ENCODE measurements at regions not wholly inside any gene's neighbourhood (a gene's known extent, or its start where the extent isn't known, plus 50 kb on each side); places are given as distances from the start of the nearest gene placed in this dataset.

- DNase-seq (ENCODE audit: low spot score in 2 of 2): peak in 1 of 2 donors; percentile 10
- TF ChIP-seq CTCF (IDR thresholded peaks at IDR 0.05): no peak
- 67 to 71% methylated on average over 3 of the region's 3 CpGs for WGBS, 2 donors
- H3K4me3 ChIP-seq (ENCODE audit: low read depth, poor library complexity, severe bottlenecking): no peak overlapping the region
- intact Hi-C loops (cut with DNase I; ENCODE audit: low total_unique reads): no loop called here
These were observed 266.3 kb upstream of the NSMCE3 start for GRCh38 chr15:29535952-29536351.

DNA sequence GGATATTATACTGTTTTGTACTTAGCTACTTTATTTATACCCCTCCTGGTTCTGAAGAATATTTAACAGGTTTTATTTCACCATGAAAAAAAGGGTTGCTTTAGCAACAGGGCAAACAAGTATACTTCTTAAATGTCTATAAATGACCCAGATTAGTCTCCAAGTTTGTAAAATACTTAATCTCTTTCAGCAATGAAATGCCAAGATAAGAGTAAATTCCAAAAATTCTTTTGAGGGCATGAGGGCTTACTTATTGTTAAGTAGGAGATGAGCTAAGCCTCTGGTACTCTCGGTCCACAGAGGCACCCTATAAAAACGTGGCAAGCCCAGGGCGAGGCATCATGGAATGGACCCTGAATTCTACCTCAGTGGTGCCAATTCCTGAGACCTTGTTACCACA lies 264.8 kb upstream of the NSMCE3 start:
- H3K4me3 ChIP-seq (ENCODE audit: low read depth, poor library complexity, severe bottlenecking): no peak overlapping the region
- TF ChIP-seq CTCF (IDR thresholded peaks at IDR 0.05) (no peak), POLR2A (IDR thresholded peaks at IDR 0.05) (no peak)
- peak in 1 of 2 donors; percentile 25 for DNase-seq (ENCODE audit: low spot score in 2 of 2)
- intact Hi-C loops (cut with DNase I; ENCODE audit: low total_unique reads): no loop called here
- WGBS, 2 donors: 55 to 56% methylated on average over 3 of the region's 3 CpGs

- H3K4me3 ChIP-seq (ENCODE audit: low read depth, poor library complexity, severe bottlenecking): no peak overlapping the region
- DNase-seq (ENCODE audit: low spot score in 2 of 2): peak in 1 of 2 donors; percentile 25
- intact Hi-C loops (cut with DNase I; ENCODE audit: low total_unique reads): no loop called here
- TF ChIP-seq CTCF (IDR thresholded peaks at IDR 0.05): no peak
- no peak for TF ChIP-seq POLR2A (IDR thresholded peaks at IDR 0.05)
- WGBS, 2 donors: 29 to 67% methylated on average over 5 of the region's 5 CpGs
These were observed 264.0 kb upstream of the NSMCE3 start for GRCh38 chr15:29533647-29534046.

DNA sequence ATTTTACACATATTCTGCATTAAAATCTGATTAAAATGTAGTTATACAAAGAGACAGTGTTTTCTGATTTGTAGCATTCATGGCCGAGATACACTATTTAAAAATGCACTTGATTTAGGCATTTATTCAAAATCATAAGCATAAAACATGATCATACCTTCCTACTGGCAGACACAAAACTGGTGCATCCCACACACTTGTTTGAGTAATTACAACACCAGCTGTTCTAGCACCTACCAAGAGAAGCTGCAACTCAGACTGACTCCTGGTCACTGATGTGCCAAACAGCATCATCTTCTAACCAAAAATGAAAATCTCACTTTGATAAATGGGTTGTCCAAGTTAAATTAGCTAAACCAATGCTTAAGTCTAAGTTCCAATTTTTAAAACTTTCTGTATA lies 262.7 kb upstream of the NSMCE3 start:
- no peak for DNase-seq (ENCODE audit: low spot score in 2 of 2)
- 79 to 83% methylated on average over 1 of the region's 1 CpG for WGBS, 2 donors
- H3K4me3 ChIP-seq (ENCODE audit: low read depth, poor library complexity, severe bottlenecking): no peak overlapping the region
- intact Hi-C loops (cut with DNase I; ENCODE audit: low total_unique reads): no loop called here
- TF ChIP-seq POLR2A (IDR thresholded peaks at IDR 0.05) (no peak), CTCF (IDR thresholded peaks at IDR 0.05) (no peak)

GRCh38 chr15:29530966-29531365 lies 261.3 kb upstream of the NSMCE3 start:
- no peak for TF ChIP-seq POLR2A (IDR thresholded peaks at IDR 0.05)
- TF ChIP-seq CTCF (IDR thresholded peaks at IDR 0.05): no peak
- DNase-seq (ENCODE audit: low spot score in 2 of 2): peak in 1 of 2 donors; percentile 65
- WGBS, 2 donors: 83 to 87% methylated on average over 9 of the region's 9 CpGs
- no peak overlapping the region for H3K4me3 ChIP-seq (ENCODE audit: low read depth, poor library complexity, severe bottlenecking)
- intact Hi-C loops (cut with DNase I; ENCODE audit: low total_unique reads): no loop called here

- intact Hi-C loops (cut with DNase I; ENCODE audit: low total_unique reads): no loop called here
- no peak for DNase-seq (ENCODE audit: low spot score in 2 of 2)
- TF ChIP-seq CTCF (IDR thresholded peaks at IDR 0.05) (no peak), POLR2A (IDR thresholded peaks at IDR 0.05) (no peak)
- WGBS, 2 donors: 84 to 89% methylated on average over 3 of the region's 3 CpGs
- no peak overlapping the region for H3K4me3 ChIP-seq (ENCODE audit: low read depth, poor library complexity, severe bottlenecking)
These were observed 259.4 kb upstream of the NSMCE3 start for GRCh38 chr15:29529043-29529442.
